PC-9 (cell line): ENCODE measurements at regions not wholly inside any gene's neighbourhood (a gene's known extent, or its start where the extent isn't known, plus 50 kb on each side); places are given as distances from the start of the nearest gene placed in this dataset.

Source experiments
- CTCF ChIP-seq: fragments of 200-600 bp; sonication (generic); conservative IDR thresholded peaks from 2 replicates; pipeline ENCODE4 v1.6.1; 2017; ENCODE audit warnings: mixed run types, antibody characterized with exemption, mild to moderate bottlenecking, moderate library complexity
- EZH2 ChIP-seq: fragments of 200-600 bp; sonication (generic); IDR thresholded peaks from 2 replicates; pipeline ENCODE4 v1.8.0; 2017; ENCODE audit warnings: antibody characterized with exemption, low read depth

- TF ChIP-seq CTCF, result no peak
- no peak for TF ChIP-seq EZH2
These were observed 214.2 kb downstream of the CDH26 start for GRCh38 chr20:60172346-60172984.
